GM18517 (cell line): ENCODE measurements at regions not wholly inside any gene's neighbourhood (a gene's known extent, or its start where the extent isn't known, plus 50 kb on each side); places are given as distances from the start of the nearest gene placed in this dataset.
"Not testable (repeated sequence)": the region's sequence is repeated elsewhere in the genome, so short reads cannot be mapped to it uniquely, and the experiment has no call there.

Source experiments
- ATAC-seq: cut with Tn5 transposase; IDR thresholded peaks from one replicate; pipeline ENCODE4 v1.9.1; 2021; ENCODE audit warnings: mild to moderate bottlenecking, moderate library complexity; ENCODE audit not compliant: unreplicated experiment

DNA sequence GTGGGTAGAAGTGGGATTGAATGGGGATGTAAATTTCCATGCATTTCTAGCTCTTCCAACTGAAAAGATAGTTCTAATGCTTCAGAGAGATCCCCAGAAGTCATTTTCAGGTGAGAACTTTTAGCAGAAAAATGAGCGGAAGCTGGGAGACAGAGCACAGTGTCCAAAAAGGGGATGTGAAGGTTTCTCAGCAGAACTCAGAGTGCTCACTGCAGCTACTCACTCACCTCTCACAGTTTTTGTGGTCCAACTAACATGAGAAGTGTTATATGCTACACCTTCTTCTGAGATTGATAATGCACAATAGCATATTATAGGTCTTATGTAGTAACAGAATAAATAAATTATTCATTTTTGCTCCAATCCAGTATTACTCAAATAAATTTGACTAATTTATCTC lies 519.2 kb upstream of the HS3ST5 start:
- ATAC-seq = no peak

DNA sequence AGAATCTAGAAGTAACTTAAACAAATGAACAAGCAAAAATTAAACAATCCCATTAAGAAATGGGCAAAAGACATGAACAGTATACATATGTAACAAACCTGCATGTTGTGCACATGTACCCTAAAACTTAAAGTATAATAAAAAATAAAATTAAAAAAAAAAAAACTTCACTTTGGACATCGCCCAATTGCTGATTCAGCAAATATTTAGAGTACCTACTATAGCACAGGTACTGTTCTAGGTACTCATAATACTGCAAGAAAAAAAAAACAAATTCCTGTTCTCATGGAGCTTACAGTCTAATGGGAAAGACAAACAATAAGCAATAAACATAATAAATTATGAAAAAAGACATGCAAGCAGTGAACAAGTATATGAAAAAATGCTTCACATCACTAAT lies 501.5 kb upstream of the HS3ST5 start:
- no peak for ATAC-seq

DNA sequence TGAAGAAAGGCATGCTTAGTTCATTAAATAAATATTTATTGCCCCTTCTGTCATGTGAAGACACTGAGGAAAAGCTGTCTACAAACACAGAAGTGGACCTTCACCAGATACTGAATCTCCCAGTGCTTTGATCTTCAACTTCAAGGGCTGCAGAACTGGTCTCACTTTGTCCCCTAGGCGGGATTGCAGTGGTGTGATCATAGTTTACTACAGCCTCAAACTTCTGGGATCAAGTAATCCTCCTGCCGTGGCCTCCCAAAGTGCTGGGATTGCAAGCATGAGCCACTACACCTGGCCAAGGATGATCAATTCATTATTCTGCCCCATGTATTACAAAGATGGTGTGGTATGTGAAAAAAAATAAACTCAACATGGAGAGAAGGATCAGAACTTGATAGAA lies 496.2 kb upstream of the HS3ST5 start:
- no peak for ATAC-seq

DNA sequence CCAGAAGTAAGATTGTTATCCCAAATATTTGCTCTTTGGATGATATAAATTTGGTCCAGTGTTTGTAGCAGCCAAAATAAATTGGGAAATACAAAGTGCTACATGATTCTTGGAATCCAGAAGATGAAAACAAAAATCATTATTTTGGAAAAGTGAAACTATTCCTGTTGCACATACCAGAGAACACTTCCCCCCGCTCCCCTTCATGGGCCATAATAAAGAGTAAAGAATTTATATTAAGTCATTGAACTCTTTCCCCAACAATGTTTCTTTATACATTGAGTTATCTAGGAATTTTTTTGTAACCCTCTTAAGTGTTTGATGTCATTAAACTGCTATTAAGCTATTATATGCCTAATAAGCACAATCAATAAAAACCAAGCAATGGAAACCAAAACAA lies 490.4 kb upstream of the HS3ST5 start:
- ATAC-seq = no peak

DNA sequence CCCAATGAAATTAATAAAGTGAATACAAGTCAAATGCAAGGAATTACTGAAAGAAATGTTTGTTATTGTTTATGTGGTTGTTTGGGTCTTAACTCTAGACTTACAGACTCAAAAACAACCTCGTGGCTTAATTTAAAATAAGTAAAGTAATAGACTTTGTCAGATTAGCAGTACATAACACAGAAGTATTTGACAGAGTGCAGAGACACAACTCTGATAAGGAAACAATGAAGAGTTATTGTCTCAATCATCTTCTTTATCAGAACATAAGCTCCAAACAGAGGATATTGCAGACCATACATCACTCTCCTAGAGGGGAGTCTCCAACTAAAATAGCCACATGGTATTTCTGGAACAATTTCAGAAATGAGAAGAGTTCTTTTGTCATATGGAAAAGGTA lies 487.7 kb upstream of the HS3ST5 start:
- no peak for ATAC-seq

DNA sequence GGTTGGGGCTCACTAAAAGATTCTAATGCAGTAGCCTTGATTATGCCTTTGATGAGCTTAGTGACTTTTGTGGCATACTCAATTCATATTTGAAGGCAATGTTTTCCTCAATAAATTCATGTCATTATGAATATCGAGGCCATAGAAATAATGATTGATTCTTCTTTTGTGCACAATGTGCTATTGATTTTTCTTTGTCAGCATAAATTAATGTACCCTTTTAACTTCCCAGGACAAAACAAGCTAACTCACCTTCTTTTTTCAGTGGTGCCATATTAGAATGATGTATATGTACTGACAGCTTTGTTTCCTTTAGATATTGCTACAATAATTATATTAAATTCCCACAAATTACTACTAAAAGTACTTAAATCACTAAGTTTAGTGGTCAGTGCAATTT lies 484.3 kb upstream of the HS3ST5 start:
- ATAC-seq = no peak

DNA sequence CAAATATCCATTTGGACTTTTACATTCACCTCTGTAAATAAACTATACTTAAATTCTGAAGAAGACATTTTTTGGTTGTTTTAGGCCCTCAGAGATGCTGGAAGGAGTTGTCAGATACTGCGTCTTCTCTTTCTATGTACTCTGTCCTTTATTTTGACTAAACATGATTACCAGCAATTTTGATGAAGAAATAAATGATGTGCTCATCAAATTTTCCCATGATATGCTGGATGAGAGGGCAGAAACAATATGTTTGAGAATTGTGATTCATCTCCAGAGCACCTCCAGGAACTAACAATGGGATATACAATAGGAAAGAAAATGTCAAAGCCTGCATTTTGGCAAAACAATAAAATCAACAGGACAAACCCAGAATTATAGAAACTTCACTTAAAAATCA lies 481.6 kb upstream of the HS3ST5 start:
- no peak for ATAC-seq

DNA sequence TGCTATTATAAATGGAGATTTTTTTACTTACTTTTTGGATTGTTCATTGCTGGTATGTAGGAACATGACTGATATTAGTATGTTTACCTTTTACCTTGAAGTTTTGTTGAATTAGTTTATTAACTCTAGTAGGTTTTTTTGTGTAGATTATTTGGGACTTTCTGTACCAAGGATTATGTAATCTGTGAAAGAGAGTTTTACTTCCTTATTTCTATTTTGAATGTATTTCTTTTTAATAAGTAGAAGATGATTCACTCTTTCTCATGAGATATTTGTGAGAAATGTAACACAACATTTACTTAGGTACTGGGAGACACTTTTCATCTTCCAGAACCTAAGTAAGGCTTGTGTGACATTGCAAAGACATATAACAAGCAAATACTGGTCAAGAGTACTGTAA lies 473.9 kb upstream of the HS3ST5 start:
- no peak for ATAC-seq

DNA sequence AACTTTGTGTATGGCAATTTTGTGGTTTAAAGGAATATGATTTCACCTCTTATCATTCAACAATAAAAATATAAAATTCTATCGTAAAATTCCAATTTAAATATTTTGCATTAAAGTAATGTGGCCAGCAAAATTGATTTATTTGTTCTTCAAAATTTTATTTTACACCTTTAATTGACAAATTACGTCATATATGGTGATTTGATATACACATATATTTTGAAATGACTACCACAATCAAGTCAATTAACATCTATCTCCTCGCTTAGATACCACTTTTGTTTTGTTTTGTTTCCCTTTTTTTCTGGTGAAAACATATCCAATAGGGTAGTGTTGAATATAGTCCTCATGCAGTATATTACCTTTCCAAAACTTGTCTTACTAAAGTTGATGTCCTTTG lies 467.6 kb upstream of the HS3ST5 start:
- no peak for ATAC-seq

DNA sequence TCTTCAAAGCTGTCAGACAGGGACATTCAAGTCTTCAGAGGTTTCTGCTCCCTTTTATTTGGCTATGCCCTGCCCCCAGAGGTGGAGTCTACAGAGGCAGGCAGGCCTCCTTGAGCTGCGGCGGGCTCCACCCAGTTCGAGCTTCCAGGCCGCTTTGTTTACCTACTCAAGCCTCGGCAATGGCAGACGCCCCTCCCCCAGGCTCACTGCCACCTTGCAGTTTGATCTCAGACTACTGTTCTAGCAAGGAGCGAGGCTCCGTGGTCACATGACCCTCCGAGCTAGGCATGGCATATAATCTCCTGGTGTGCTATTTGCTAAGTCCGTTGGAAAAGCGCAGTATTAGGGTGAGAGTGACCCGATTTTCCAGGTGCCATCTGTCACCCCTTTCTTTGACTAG lies 462.6 kb upstream of the HS3ST5 start:
- ATAC-seq = not testable (repeated sequence)

DNA sequence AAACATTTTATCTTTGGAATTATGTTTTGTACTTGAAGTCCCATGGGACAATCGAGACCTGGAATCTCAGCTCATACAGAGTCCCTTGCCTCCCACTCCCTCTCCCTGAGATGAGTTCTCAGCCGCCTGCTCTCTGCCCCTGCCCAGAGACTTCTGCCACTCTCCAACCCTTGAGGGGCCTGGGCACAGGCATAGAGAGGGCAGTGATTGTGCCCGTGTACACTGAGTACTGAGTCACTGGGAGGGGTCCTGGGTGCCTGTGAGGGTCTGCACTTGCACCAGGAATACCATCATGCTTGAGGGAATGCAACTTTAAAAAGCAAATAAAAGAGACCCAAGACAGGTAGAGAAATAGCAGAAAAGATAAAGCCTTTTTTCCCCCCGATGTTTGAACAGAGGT lies 453.8 kb upstream of the HS3ST5 start:
- ATAC-seq = no peak

DNA sequence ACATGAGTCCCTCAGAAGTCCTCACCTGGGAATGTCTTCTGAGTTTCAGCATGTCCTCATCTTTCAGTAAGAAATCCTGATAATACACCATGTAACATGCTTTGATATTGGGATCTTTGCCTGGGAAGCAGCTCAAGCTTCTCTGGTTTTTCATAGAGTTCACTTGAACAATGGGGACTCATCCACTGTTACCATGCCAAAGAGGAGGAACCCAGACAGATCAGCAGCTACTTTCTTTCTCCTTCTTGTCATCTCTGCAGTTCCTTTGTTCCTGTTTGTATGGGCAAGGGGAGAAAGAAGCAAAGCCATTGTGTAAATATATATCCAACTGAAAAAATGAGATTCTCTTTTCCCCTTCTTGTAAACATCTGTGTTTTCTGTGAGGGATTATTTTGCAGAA lies 450.6 kb upstream of the HS3ST5 start:
- no peak for ATAC-seq

DNA sequence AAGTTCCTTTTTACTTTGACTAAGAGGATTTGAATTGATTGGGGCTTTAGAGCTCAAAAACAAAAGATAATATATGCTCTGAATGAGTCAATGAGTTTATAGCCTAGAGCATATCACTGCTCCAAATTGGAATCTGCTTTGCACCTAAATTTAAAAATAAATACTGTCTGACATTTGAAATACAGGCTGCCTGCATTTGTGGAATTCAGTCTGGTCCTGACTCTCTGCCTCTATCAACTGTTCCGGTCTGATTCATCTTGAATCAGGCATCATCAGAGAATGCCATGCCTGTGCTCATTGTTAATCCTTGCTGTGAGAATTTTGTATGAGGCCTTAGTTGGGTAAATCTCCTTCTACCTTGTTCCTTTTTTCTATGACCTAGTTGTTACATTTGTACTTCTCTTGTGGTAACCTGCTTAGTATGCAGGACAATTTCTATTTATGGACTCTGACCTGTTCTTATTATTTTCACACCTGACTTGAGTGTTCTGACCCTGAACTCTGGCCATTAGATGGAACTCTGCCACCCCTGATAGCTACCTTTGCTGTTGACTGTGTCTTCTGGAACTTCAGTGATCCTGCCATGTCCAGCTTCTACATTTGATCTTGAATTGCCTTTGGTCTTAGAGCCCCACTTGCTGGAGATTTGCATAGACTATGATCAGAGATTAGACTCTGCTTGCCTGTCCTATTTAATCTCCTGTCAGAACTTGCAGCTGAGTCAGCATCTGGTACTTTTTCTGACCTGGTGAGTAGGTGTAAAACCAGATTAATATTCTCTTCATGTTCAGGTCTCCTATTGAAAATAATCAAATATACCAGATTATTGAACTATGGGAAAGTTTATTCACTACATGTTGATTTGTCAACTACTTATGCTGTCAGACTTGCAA lies 442.7 kb upstream of the HS3ST5 start:
- no peak for ATAC-seq

DNA sequence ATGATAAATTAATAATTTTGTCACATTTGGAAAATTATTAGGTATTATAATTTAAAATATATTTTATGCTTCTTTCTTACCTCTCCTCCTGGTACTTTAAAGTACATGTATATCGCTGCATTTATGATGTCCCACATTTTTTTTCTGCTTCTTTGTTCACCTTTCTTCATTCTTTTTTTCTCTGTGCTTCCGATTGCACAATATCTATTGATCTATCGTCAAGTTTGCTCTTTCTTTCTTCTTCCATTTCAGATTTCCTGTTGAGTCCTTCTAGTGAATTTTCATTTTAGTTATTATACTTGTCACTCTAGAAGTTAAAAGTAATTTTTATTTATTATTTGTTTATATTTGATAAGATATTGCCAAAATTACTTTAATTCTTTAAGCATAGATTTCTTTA lies 441.0 kb upstream of the HS3ST5 start:
- ATAC-seq = no peak

DNA sequence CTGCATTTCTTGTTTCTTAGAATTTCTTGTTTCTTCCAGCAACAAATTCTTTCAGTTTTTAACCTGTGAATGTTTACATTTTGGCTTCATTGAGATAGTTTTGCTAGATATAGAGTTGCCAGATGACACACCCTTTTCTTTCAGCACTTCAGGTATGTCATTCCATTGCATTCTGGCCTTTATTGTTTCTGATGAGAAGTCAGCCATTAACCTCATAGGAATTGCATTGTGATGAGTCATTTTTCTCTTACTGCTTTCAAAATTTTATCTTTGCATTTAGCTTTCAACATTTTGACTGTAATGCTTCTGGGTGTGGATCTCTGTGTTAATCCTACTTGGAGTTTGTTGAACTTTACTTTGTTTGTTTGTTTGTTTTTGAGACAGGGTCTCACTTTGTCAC lies 440.3 kb upstream of the HS3ST5 start:
- ATAC-seq = no peak

DNA sequence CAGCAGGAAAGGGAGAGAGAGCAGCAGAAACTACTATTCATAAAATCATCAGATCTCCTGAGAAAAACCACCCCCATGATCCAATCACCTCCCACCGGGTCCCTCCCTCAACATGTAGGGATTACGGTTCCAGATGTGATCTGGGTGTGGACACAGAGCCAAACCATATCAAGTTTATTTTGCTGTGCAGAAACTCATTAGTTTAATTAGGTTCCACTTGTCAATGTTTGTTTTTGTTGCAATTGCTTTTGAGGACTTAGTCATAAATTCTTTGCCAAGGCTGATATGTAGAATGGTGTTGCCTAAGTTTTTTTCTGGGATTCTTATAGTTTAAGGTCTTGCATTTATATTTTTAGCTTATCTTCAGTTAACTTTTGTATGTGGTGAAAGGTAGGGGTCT lies 422.0 kb upstream of the HS3ST5 start:
- no peak for ATAC-seq

DNA sequence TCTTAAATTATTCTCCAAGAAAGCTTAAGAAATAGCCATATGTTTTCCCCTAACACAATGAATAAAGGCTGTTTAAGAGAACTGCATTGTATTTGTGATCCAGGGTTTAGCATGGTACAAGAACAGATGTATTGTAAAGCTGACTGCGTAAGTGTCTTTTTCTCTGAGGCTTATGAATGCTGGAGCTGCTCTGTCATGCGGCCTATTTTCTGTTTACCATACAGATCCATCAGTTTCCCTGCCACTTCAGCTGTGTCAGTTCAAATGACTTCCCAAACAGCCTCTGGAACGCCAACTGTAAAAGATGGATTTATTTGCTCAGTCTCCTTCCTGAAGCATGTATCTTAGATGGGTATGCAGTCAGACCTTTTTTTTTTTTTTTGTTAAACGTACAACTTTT lies 419.3 kb upstream of the HS3ST5 start:
- ATAC-seq = no peak

DNA sequence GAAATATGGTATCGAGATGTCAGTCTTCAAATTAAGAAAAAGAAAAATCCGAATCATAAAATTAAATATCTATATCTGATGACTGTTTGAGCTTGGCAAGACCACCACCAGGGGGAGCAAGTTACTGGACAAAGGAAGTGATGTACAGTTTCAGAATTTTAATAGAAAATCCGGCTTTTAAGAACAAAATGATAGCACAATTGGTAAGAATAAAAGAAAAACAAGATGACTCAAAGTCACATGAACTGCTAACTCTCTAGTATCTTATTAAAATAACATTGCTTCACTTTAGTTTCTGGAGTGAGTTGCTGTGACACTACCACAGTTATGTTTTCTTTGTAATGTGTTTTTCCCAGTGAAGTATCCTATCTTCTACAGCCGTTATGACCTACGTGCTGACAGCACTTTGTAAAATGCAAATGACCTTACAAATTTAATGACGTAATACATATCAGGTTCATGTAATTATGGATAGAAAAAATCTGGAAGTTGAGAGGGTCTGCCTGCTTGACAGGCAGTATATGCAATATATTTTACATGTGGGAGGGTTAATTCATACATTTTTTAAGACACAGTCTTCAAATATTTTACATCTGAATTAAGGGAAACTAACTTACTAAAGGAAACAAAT lies 405.3 kb upstream of the HS3ST5 start:
- ATAC-seq = peak; percentile 60

DNA sequence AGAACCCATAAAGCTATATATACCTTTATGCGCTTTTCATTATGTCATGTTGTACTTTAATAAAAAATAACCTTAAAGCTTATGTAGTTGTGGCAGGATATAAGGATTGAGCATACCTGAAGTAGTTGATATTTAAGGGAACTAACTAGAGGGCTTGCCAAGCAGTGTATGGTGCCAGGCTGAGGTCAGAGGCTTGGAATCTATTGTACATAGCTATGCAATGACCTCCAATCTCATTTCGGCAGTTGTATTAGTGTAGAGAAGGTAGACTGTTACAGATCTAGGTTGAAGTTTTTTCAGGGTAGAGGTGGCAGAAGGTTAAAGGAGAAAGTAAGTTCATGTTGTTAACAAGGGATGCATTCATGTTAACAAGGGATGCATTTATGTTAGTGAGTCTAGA lies 397.7 kb upstream of the HS3ST5 start:
- ATAC-seq = no peak

DNA sequence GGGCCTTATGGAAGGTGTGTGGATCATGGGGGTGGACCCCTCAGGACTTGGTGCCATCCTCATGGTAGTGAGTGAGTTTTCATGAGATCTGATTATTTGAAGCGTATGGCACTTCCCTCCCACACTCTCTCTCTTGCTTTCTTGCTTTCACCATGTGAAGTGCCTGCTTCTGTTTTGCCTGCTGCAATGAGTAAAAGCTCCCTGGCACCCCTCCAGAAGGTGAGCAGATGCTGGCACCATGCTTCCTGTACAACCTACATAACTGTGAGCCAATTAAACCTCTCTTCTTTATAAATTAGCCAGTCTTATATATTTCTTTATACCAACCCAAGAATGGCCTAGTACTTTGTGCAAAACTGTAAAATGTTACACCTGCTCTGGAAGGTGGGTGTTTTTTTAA lies 396.8 kb upstream of the HS3ST5 start:
- ATAC-seq = no peak

DNA sequence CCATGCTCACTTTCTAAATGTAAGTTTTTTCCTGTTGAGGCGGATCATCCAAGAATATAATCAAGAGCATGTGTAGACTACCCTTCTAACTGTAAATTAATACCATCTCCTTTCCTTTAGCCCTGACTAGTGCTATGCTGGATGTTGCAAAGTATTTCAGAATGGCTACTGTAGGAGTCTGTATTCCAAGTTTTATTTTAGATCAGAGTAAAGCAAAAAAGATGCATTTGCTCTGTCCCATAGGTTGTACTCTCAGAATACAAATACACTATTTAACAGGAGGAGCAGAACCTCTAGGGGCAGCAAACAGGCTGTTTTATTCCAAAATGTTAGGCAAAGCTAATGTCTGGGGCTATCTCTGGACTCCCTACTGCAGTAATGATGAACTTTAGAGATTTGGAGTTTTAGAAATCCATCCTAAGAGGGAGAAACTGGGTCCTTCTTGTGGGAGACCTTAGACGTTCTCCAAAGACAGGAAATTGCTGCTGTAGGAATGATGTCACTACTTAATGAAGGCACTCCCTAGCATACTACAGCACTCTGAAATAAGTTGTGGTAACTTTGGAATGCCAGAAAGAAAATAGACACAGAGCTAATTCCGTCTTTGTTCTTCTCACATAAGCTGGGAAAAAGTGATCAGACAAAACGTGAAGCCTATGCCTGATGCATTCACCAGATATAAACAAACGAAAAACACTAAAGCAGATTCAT lies 392.4 kb upstream of the HS3ST5 start:
- ATAC-seq = no peak

DNA sequence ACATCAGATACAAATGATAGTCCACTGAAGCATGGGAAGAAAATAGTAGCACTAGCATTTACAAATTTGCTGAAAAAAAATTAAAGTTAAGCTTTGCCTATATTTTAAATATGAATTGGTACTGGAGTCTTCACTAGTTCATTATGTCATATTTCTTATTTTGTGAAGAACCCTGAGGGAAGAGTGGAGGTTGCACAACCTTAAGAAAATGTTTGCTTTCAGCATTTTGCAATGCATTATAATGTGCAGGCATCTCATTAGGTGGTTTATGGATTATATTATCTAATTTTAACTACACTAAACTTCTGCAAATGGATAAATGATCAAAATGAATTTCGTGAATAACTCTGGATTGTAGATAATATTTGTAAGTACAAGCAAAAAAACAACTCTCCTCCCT lies 390.8 kb upstream of the HS3ST5 start:
- ATAC-seq = no peak
